ENCODE measurements at regions not wholly inside any gene's neighbourhood (a gene's known extent, or its start where the extent isn't known, plus 50 kb on each side); places are given as distances from the start of the nearest gene placed in this dataset.

GRCh38 chr4:27684610-27685011 is 824.0 kb downstream of the STIM2 start:
- Histone ChIP-seq H3K36me3 (ENCODE audit: insufficient read depth, low read length) (no peaks in the 10 kb centered on the region), H3K27ac (ENCODE audit: low read depth, low read length) (no peak overlapping the region), H3K79me2 (ENCODE audit: insufficient read depth, low read length) (no peaks in the 10 kb centered on the region), H3K9me3 (ENCODE audit: insufficient read depth, low read depth, low read length) (no peaks in the 10 kb centered on the region), H3K27me3 (ENCODE audit: insufficient read depth, low read length) (peaks cover 2% of the 10 kb centered on the region), H3K4me3 (ENCODE audit: insufficient read depth, low read depth, low read length) (no peak overlapping the region), H4K20me1 (ENCODE audit: insufficient read depth, low read length) (no peaks in the 10 kb centered on the region), H3K4me1 (ENCODE audit: insufficient read depth, low read length) (no peaks in the 10 kb centered on the region), H3K9ac (ENCODE audit: low read length) (no peak overlapping the region), H3K4me2 (ENCODE audit: low read length) (no peak overlapping the region), H2AFZ (ENCODE audit: low read depth, low read length) (no peak overlapping the region)
- no peaks in the 10 kb centered on the region for H3K27me3 Mint-ChIP-seq (ENCODE audit: low read depth, unreplicated experiment)
- no peaks in the 10 kb centered on the region for H3K36me3 Mint-ChIP-seq (ENCODE audit: low read depth, unreplicated experiment)
- TF ChIP-seq EZH2 (IDR thresholded peaks at IDR 0.05; ENCODE audit: insufficient read depth, low read length) (no peak), CTCF (IDR thresholded peaks at IDR 0.05; ENCODE audit: insufficient read depth, low read depth, low read length) (peak; percentile 82)
- no peaks in the 10 kb centered on the region for H3K4me1 Mint-ChIP-seq (ENCODE audit: low read depth, unreplicated experiment)
- DNase-seq (ENCODE audit: low read depth), result peak; percentile 4
- FAIRE-seq, result no peak
- no peaks in the 10 kb centered on the region for H3K9me3 Mint-ChIP-seq (ENCODE audit: unreplicated experiment)
- no peak overlapping the region for H3K27ac Mint-ChIP-seq (ENCODE audit: unreplicated experiment)
- H3K4me3 Mint-ChIP-seq (ENCODE audit: unreplicated experiment), result no peak overlapping the region

- no peak overlapping the region for H3K4me3 Mint-ChIP-seq (ENCODE audit: unreplicated experiment)
- DNase-seq (ENCODE audit: low read depth) (no peak), FAIRE-seq (no peak)
- no peaks in the 10 kb centered on the region for H3K4me1 ChIP-seq (ENCODE audit: insufficient read depth, low read length)
- H3K4me2 ChIP-seq (ENCODE audit: low read length), result no peak overlapping the region
- H3K27ac ChIP-seq (ENCODE audit: low read depth, low read length), result no peak overlapping the region
- no peaks in the 10 kb centered on the region for H4K20me1 ChIP-seq (ENCODE audit: insufficient read depth, low read length)
- no peak overlapping the region for H3K27ac Mint-ChIP-seq (ENCODE audit: unreplicated experiment)
- H3K36me3 ChIP-seq (ENCODE audit: insufficient read depth, low read length), result no peaks in the 10 kb centered on the region
- no peaks in the 10 kb centered on the region for H3K36me3 Mint-ChIP-seq (ENCODE audit: low read depth, unreplicated experiment)
- H3K9ac ChIP-seq (ENCODE audit: low read length), result no peak overlapping the region
- no peaks in the 10 kb centered on the region for H3K79me2 ChIP-seq (ENCODE audit: insufficient read depth, low read length)
- H3K9me3 Mint-ChIP-seq (ENCODE audit: unreplicated experiment), result peaks cover under 1% of the 10 kb centered on the region
- H2AFZ ChIP-seq (ENCODE audit: low read depth, low read length), result no peak overlapping the region
- no peaks in the 10 kb centered on the region for H3K4me1 Mint-ChIP-seq (ENCODE audit: low read depth, unreplicated experiment)
- no peak for TF ChIP-seq CTCF (IDR thresholded peaks at IDR 0.05; ENCODE audit: insufficient read depth, low read depth, low read length)
- no peak for TF ChIP-seq EZH2 (IDR thresholded peaks at IDR 0.05; ENCODE audit: insufficient read depth, low read length)
- no peaks in the 10 kb centered on the region for H3K27me3 Mint-ChIP-seq (ENCODE audit: low read depth, unreplicated experiment)
- no peak overlapping the region for H3K4me3 ChIP-seq (ENCODE audit: insufficient read depth, low read depth, low read length)
- H3K27me3 ChIP-seq (ENCODE audit: insufficient read depth, low read length), result peaks cover 2% of the 10 kb centered on the region
- H3K9me3 ChIP-seq (ENCODE audit: insufficient read depth, low read depth, low read length), result no peaks in the 10 kb centered on the region
Observed at GRCh38 chr4:27685091-27685490, 824.5 kb downstream of the STIM2 start.

DNA sequence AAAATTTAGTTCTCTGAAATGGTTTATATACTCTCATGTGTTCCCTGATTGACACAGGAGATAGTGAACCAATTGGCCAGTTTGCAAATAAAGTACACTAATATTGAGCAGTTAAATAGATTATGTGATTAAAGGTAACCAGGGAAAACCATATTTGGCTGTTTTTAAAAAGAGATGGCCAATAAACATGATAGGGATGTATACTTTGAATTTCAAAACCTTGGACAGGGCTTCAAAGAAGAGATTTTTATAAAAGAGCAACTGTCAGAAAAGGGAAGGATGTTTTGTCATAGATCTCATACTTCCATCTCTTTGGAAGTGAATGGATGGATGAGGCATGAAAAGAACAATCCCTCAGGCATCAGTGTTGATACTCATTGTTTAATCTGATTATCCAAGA is 825.3 kb downstream of the STIM2 start:
- peaks cover 2% of the 10 kb centered on the region for H3K27me3 ChIP-seq (ENCODE audit: insufficient read depth, low read length)
- no peaks in the 10 kb centered on the region for H3K79me2 ChIP-seq (ENCODE audit: insufficient read depth, low read length)
- Mint-ChIP-seq H3K9me3 (ENCODE audit: unreplicated experiment) (peaks cover 5% of the 10 kb centered on the region), H3K27me3 (ENCODE audit: low read depth, unreplicated experiment) (no peaks in the 10 kb centered on the region), H3K4me3 (ENCODE audit: unreplicated experiment) (no peak overlapping the region), H3K36me3 (ENCODE audit: low read depth, unreplicated experiment) (no peaks in the 10 kb centered on the region), H3K4me1 (ENCODE audit: low read depth, unreplicated experiment) (no peaks in the 10 kb centered on the region), H3K27ac (ENCODE audit: unreplicated experiment) (no peak overlapping the region)
- no peaks in the 10 kb centered on the region for H3K9me3 ChIP-seq (ENCODE audit: insufficient read depth, low read depth, low read length)
- no peak overlapping the region for H3K27ac ChIP-seq (ENCODE audit: low read depth, low read length)
- no peaks in the 10 kb centered on the region for H4K20me1 ChIP-seq (ENCODE audit: insufficient read depth, low read length)
- no peak overlapping the region for H3K9ac ChIP-seq (ENCODE audit: low read length)
- H3K36me3 ChIP-seq (ENCODE audit: insufficient read depth, low read length), result no peaks in the 10 kb centered on the region
- no peak overlapping the region for H3K4me3 ChIP-seq (ENCODE audit: insufficient read depth, low read depth, low read length)
- TF ChIP-seq CTCF (IDR thresholded peaks at IDR 0.05; ENCODE audit: insufficient read depth, low read depth, low read length) (no peak), EZH2 (IDR thresholded peaks at IDR 0.05; ENCODE audit: insufficient read depth, low read length) (no peak)
- no peaks in the 10 kb centered on the region for H3K4me1 ChIP-seq (ENCODE audit: insufficient read depth, low read length)
- no peak overlapping the region for H2AFZ ChIP-seq (ENCODE audit: low read depth, low read length)
- H3K4me2 ChIP-seq (ENCODE audit: low read length), result no peak overlapping the region
- FAIRE-seq, result no peak
- no peak for DNase-seq (ENCODE audit: low read depth)

Data from astrocyte (in vitro differentiated cells and primary cell).